SKM-1 treated with dmso at 0.1 percent for 144 hours (cell line): ENCODE measurements at regions not wholly inside any gene's neighbourhood (a gene's known extent, or its start where the extent isn't known, plus 50 kb on each side); places are given as distances from the start of the nearest gene placed in this dataset.

Experiments used
- DNase-seq: peaks from one replicate; lab custom pipeline; 2025; ENCODE audit not compliant: unreplicated experiment; lab: John Stamatoyannopoulos, UW

GRCh38 chr3:40593351-40593750, 68.6 kb downstream of the ZNF621 start:
- no peak for DNase-seq

GRCh38 chr3:40597441-40597840, 72.7 kb downstream of the ZNF621 start:
- no peak for DNase-seq

- DNase-seq, result no peak
Measured at GRCh38 chr3:40598338-40598737, 73.6 kb downstream of the ZNF621 start.

GRCh38 chr3:40598962-40599361, 74.2 kb downstream of the ZNF621 start:
- no peak for DNase-seq

- no peak for DNase-seq
Measured at GRCh38 chr3:40602778-40603385, 78.1 kb downstream of the ZNF621 start.

- DNase-seq, result no peak
Measured at GRCh38 chr3:40605960-40606359, 81.2 kb downstream of the ZNF621 start.

- DNase-seq, result no peak
Measured at GRCh38 chr3:40608091-40608490, 83.3 kb downstream of the ZNF621 start.

GRCh38 chr3:40613306-40613705, 88.5 kb downstream of the ZNF621 start:
- no peak for DNase-seq

GRCh38 chr3:40615110-40615915, 90.6 kb downstream of the ZNF621 start:
- DNase-seq, result no peak

- no peak for DNase-seq
Measured at GRCh38 chr3:40615918-40616819, 91.4 kb downstream of the ZNF621 start.

- no peak for DNase-seq
Measured at GRCh38 chr3:40617084-40617483, 92.3 kb downstream of the ZNF621 start.

GRCh38 chr3:40618158-40618557, 93.4 kb downstream of the ZNF621 start:
- no peak for DNase-seq

- DNase-seq, result no peak
Measured at GRCh38 chr3:40620151-40620550, 95.4 kb downstream of the ZNF621 start.

GRCh38 chr3:40621252-40621651, 96.5 kb downstream of the ZNF621 start:
- no peak for DNase-seq

GRCh38 chr3:40623567-40623966, 98.8 kb downstream of the ZNF621 start:
- peak; percentile 97 for DNase-seq

- DNase-seq, result no peak
Measured at GRCh38 chr3:40624189-40624769, 99.5 kb downstream of the ZNF621 start.

GRCh38 chr3:40627095-40627494, 102.3 kb downstream of the ZNF621 start:
- no peak for DNase-seq

GRCh38 chr3:40628984-40629383, 104.2 kb downstream of the ZNF621 start:
- no peak for DNase-seq

- no peak for DNase-seq
Measured at GRCh38 chr3:40631341-40631995, 106.7 kb downstream of the ZNF621 start.

- no peak for DNase-seq
Measured at GRCh38 chr3:40637906-40638305, 113.1 kb downstream of the ZNF621 start.

GRCh38 chr3:40639006-40639405, 114.2 kb downstream of the ZNF621 start:
- no peak for DNase-seq
